GM19438 (cell line): ENCODE measurements at regions not wholly inside any gene's neighbourhood (a gene's known extent, or its start where the extent isn't known, plus 50 kb on each side); places are given as distances from the start of the nearest gene placed in this dataset.
"Not testable (repeated sequence)": the region's sequence is repeated elsewhere in the genome, so short reads cannot be mapped to it uniquely, and the experiment has no call there.

ENCODE experiments used
- ATAC-seq: cut with Tn5 transposase; IDR thresholded peaks from one replicate; pipeline ENCODE4 v1.9.1; 2021; ENCODE audit warnings: low read depth; ENCODE audit not compliant: unreplicated experiment

DNA sequence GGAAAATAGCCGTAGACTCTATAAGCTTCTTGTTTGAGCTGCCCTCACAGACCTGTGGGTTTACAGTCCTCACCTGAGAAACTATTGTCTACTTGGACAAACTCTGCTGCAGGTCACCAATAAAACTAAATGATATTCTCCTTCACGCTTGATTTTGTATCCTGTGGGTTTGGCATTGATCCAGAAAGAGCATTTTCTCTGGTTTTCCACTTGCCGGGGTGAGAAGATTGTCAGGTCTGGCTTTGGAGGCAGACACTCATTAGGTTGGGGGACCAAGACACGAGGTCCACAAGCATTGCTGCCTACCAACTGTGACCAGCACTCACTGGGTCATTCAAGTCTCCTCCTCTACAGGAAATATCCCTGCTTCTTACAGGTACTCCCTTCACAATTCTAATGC is 68.5 kb downstream of the CDC14C start:
- ATAC-seq = no peak

DNA sequence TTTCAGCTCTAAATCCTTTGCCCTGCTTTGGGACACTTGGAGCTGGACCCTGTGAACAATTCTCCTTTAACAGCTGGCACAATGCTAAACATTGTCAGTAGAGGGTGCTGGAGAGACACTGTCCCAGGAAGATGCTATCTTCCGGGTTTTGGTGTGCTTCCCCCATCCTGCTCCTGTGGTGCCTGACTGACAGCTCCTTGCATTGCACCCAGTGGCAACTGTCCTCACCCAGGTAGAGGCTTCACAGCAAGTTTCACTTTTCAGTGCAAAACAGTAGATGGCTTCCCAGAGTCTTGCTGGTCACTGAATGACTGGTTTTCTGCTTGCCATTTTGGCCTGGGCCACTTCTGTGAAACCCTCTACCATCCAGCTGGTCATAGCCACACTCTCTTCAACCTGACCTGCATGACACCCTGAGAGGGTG is 77.3 kb downstream of the CDC14C start:
- peak; percentile 99 for ATAC-seq

DNA sequence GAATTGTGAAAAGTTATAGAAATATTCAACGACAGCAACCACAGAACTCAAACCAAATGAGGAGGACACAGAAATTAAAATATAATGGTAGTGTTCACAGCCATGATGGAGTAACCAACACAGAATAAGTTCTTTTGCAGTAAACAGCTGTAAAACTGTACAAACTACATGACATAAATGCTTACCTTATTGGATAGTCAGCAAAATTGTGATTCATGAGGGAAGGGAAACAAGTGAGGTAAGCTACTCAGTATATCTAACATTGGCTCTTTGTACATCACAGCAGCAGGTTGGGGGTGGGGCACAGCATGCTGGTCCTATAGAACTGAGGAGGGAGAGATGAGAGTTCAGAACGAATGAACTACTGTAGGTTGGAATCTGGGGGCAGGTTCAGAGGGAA is 86.4 kb downstream of the CDC14C start:
- ATAC-seq = no peak

DNA sequence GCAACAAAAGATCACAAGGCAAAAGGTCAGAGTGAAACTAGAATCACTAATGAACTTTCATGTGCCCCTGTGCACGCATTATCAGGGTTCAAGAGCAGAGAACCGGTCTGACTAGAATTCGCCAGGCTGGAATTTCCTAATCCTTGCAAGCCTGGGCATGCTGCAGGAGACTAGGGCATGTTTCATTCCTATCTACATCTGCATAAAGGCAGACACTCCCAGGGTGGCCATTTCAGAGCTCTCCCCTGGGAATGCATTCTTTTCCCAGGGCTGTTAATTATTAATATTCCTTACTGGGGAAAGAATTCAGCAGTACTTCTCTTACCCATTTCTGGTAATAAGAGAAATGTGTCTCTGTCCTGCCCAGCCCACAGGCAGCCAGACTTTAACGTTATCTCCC is 90.5 kb downstream of the CDC14C start:
- no peak for ATAC-seq

DNA sequence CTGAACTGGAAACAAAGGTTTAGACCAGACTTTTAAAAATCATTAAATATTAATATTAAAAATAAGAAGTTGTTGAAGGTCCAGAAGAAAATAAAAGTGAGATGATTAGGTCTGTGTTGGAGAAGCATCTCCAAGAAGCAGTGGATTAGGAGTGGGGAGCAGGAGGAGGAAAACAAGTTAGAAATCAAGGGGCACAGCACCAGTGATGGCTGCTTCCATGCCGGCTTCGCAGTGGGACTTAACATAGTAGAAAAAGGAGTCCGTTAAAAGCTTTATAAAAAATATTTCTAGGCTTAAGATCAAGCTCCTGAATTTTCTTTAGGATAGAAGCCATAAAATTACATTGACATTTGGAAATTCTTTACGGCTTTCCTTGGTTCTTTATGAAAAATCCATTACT is 95.8 kb downstream of the CDC14C start:
- no peak for ATAC-seq

DNA sequence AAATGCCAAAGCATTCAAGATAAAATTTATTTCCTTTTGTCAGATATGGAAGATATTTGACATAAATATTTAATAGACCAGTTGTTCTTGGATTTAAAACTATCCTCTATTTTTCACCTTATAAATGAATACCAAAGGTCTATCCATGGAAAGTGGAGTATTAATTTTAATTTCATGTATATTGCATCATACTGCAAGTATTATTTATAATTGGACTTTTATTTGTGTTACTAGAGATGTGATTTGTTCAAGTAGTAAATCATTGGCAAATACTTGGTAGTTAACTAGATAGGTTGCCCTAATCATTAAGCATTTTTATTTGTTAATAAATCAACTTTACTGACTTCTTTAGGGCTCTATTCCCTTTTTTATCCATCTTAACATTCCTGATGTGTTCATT is 98.1 kb downstream of the CDC14C start:
- no peak for ATAC-seq

DNA sequence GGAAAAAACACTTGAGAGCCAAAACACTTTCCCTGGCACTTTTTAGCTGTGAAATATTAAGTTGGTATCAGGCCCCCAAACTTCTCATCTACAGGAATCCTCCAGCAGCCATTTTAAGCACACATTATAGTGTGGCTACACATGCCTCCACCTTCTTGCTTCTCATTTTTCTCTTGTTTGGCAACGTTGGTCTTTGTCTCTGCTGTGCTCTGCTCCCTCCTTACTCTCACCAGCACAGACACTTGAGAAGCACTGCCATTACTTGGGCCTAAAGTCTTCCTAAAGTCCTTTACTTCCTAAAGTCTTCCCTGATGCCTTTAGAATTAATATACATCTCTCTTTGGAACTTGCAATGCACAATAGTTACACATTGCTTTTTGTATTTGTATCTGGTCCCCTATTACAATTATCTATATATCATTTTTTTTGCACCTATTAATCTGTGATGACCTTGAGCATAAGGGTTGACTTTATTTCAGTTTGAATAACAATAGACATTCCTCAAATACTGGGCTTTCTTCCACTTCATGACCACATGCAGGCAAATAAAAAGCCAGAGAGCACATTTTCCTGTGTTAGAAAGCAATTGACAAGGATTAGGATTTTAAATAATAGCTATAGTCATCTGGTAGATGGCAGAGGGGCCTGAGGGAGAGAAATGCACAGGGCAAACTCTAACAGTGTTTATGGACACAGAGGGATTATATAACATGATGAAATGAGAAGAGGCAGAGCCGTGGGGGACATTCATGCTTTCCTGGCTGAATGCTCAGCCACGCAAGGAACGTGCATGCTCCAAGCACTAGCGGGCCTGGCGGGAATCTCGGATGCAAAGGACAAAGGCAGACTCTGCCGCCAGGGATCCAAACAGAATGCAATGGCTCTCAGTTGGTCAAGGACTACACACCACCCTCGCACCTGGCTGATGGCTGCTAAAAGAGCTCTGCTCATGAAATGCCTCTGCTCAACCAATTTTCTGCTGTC is 99.3 kb downstream of the CDC14C start:
- ATAC-seq = no peak

DNA sequence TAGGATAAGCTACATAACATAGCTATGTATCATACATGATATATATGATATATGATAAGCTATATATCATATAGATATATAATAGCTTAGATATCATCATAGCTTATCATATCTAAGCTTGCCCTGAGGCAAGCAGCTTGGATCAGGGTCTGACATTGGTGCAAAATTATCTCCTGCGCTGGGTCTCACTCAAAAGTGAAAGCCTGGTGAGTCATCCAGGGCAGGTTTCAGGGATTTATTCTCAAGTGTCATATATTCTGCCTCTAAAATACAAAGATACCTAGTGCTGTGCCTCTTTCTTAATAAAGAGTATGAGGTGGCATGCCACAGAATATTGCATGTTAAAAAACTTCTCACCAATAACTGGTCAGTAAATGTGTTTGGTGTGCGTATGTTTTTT is 105.9 kb downstream of the CDC14C start:
- ATAC-seq = no peak

DNA sequence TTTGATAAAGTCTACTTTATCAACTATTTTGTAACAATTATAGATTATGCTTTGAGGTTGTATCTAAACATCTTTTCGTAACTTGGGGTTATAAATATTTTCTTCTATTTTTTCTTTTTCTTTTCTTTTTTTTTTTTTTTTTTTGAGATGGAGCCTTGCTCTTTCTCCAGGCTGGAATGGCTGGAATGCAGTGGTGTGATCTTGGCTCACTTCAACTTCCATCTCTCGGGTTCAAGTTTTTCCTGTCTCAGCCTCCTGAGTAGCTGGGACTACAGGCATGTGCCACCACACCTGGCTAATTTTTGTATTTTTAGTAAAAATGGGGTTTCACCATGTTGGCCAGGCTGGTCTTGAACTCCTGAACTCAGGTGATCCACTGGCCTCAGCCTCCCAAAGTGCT is 108.8 kb downstream of the CDC14C start:
- ATAC-seq = not testable (repeated sequence)

DNA sequence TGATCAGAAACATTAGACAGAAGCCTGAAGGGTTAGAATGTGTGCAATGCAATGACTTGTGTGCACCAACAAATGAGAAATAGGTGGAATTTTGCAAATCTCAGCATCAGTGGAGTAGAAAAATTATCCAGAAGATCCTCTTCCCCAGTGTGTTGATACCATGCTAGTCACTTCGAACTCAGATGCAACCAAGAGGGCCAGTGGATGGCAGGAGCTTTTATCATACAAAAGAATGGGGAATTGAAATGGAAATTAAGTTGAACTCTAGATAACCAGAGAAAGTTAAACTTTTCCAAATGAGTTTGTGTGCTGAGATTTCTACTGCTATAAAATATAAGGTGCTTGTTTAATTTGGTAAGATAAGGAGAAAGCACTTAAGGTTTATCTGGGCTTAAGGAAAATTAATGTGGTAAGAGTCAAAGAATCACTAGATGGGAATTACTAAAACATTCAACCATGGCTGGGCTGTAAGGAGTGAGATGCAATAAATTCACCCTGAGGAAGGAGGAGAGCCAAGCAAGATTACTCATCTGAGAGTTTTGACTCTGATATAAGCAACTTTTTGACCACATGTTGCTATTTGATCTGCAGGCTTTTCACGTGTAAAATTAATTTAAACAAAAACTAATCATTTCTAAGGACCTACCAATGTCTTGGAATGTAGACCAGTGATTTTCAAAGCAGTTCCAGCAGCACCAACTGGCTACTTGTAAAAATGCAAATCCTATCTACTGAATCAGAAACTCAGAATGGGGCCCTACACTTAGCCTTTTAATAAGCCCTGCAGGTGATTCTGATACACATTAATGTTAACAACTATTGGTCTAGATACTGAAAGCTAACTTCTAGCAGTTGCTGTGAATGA is 113.2 kb downstream of the CDC14C start:
- ATAC-seq = no peak

DNA sequence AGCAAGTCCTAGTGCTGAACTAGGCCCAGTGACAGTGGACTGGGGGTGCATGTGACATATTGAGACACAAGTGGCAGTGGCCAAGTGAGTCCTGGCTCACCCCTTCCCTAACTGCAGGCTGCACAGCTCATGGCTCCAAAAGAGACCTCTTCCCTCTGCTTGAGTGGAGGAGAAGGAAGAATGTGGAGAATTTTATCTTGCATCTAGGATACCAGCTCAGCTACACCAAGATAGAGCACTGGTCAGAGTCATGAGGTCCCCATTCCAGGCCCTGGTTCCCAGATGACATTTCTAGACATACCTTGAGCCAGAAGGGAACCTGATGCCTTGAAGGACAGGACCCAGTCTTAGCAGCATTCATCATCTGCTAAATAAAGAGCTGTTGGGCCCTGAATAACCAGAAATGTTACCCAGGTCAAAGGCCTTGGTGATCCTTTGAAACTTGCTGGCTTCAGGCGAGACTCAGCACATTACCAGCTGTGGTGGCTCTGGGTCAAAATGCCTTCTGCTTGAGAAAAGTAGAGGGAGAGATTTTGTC is 114.5 kb downstream of the CDC14C start:
- ATAC-seq = no peak

DNA sequence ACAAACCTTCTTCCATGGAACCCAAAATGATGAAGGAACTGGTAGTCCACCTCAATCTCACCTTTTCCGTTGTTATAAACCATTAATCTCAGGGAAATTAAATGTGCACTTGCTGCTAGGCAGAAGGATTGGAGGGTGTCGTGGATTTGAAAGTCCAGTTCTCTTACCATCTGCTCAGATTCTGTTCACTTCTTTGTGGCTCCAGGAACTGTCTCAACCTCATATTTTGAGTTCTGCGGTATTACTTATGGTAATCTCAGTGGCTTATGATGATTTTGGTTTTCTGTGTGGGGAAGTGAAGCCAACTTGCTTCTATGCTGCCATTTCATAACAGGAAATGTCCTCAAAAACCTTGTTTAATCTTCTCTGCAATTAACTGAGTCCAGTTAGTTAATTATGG is 136.4 kb downstream of the CDC14C start:
- ATAC-seq = no peak

DNA sequence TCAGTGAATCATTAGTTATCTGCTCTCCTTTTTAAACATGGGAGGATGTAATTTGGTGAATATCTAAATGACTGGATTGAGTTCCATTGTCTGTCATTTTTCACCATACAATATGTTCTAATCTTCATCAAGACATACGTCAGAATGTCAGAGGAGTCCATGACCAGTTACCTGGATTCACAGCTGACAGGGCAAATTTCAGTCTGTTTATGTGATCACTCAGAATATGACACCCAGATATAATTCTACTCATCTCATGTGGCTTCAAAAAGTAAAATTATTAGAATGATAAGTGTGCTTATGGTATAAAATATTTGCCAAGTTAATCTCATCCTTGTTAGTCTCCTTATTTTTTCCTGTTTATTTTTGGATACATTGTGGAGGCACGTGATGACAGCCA is 150.2 kb downstream of the CDC14C start:
- no peak for ATAC-seq

DNA sequence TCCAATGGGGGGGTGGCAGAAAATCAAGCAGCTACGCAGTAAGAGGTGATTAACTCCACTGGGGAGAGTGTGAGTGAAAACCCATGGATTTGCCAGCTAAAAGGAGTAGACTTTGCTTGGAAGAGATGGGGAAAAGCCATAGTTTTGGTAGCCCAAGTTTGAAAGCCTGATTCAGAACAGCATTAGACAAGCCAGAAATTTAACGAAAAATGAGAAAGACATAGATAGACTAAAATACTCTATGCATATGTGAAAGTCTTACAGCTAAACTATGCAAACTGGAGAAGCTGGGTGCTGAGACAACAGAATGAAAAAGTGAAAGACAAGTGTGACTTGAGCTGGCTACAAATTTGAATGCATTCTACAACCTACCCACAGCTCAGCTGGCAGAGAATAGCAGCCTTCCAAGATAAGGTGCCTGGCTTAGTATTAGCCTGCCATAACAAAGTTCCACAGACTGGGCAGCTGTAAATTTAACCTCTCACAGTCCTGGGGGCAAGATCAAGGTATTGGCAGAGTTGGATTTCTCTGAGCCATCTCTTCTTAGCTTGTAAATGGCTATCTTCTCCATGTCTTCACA is 156.6 kb downstream of the CDC14C start:
- ATAC-seq = no peak

DNA sequence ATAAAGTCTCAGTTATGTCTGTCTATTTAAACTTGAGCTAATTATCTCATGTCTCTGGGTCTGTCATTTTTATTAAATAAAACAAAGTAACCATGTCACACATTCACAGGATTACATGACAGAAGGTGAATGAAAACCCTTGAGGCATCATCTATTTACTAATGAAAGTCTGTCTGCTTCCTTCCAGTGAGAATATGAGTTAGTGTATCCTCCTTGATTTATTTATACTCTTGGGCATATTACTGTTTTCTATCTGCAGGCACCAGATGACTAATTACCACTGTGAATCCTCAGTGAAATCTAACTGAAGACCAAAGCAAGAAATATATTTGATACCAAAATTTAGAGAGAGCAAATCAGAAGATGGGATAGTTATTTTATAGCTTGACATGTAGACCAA is 163.7 kb downstream of the CDC14C start:
- no peak for ATAC-seq

DNA sequence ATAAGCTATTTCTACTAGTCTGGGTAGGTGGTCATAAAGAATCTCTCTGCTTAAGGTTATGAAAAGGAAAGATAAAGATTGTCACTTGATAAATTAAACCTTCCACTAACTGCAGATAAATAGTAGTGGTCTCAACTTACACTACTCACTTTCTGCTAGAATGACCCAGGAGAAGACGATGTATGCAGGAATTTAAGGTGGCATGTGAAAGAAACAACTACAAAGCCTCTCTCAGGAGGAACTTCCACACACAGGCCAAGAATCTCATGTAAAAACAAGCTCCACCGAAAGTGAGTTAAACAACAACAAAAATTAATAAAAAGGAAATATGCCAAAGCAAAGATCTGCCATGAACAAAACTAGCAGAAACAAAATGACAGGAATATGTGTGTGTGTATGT is 165.4 kb downstream of the CDC14C start:
- no peak for ATAC-seq

DNA sequence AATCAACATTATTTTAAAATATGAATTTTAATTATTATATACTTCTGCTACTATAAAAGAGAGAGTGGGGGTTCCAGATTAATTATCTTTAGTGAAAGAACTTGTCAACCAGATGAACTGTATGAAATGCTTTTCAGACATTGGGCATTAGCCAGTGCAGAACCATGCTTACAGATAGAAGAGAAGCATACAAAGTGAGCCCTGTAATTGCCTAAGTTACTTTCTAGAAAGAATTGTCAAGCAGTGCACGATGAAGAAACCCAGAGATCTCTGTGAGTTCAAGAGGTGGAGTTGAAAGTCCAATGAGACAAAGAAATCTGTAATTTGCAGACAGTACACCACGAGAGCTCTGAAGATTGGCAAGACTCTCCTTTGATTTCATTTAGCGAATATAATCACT is 166.7 kb downstream of the CDC14C start:
- no peak for ATAC-seq

DNA sequence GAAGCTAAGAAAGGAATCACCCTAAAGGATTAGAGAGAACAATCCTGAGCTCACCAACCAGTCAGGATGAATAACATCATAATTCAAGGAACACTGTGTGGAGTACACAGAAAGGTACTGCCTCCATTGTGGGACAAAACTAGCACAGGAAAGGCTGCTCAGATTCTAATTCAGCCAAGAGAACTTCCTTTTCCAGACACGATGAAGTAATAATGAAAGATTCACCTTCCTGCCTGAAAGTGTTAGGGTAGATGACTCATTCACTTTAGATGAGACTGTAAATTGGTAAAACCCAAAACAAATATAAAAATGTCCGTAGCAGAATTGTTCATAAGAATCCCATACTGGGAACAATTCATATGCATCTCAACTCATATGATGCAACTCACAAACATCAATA is 167.2 kb downstream of the CDC14C start:
- no peak for ATAC-seq

DNA sequence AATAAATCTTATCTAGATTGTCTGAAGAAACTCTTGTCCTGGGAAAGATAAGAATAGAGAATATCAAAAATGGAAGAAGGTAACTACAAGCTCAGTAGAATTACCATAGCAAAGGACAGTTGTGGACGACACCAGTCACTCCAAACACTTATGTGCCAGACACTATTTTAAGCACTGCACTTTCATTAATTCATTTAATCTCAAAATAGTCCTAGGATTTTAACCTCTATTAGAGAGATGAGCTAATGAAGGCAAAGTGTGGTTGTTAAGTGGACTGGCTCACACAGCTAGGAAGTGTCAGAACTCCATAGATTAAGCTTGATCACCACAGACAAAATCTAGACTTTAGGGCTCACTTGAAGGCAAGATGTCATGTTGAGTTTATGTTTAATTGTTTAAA is 168.9 kb downstream of the CDC14C start:
- ATAC-seq = no peak

DNA sequence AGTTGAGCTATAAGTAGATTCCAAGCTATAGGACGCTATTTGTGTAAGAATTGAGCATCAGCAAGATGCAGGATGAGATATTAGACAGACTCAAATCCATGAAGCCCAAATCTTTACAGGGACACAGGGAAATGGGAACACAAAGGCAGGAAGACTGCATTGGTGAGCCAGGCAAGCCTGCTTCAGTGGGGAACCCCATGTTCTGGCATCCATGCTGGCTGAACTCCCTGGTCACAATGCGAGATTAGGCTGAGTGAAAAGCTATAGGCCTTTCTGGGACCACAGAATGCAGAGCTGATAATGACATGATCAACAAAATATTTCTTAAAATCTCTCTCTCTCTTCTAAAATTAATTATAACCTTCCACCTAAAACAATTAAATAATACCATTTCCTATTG is 170.5 kb downstream of the CDC14C start:
- no peak for ATAC-seq
